ENCODE measurements at regions not wholly inside any gene's neighbourhood (a gene's known extent, or its start where the extent isn't known, plus 50 kb on each side); places are given as distances from the start of the nearest gene placed in this dataset.

GRCh38 chr6:73951183-73951582 is 255.2 kb downstream of the CD109 start:
- no peaks in the 10 kb centered on the region for H3K36me3 ChIP-seq (ENCODE audit: low read depth, low read length)
- H3K4me2 ChIP-seq (ENCODE audit: low read length): no peak overlapping the region
- no peak overlapping the region for H3K4me3 ChIP-seq (ENCODE audit: low read length)
- H3K9me3 ChIP-seq (ENCODE audit: low read length): no peaks in the 10 kb centered on the region
- no peaks in the 10 kb centered on the region for H3K9me2 ChIP-seq (replicated peaks; ENCODE audit: low read length)
- intact Hi-C loops (cut with micrococcal nuclease): no loop called here
- no TSS peak for BruUV-seq (replicated peaks)
- no peak overlapping the region for H3K9ac ChIP-seq (ENCODE audit: low read length)
- no peak for TF ChIP-seq EZH2 (IDR thresholded peaks at IDR 0.05; ENCODE audit: low read length, unreplicated experiment)
- TF ChIP-seq CTCF (conservative IDR thresholded peaks at IDR 0.05; ENCODE audit: low read depth, low read length): no peak
- no peak for TF ChIP-seq EZH2phosphoT487 (IDR thresholded peaks at IDR 0.05; ENCODE audit: borderline replicate concordance, low read length)
- no peaks in the 10 kb centered on the region for H3K4me1 ChIP-seq (ENCODE audit: insufficient read depth, low read length)
- H4K20me1 ChIP-seq (ENCODE audit: low read length): no peaks in the 10 kb centered on the region
- no peak overlapping the region for H3K27ac ChIP-seq (ENCODE audit: low read length)
- H3K79me2 ChIP-seq (ENCODE audit: low read length): no peaks in the 10 kb centered on the region
- no peak overlapping the region for H2AFZ ChIP-seq (ENCODE audit: low read length)
- ATAC-seq (peak; percentile 33; the same call in 1 of the 2 replicates), DNase-seq (peak; percentile 35)
- ChIA-PET CTCF (no interaction called here), POLR2A (ENCODE audit: unreplicated experiment) (interaction anchor here (0.6 kb wide), 1 partner anchor 90 kb away, joined by 4 read pairs; no protein-coding TSS in a partner anchor)
- H3F3A ChIP-seq (ENCODE audit: low read length, unreplicated experiment): no peaks in the 10 kb centered on the region
- H3K27me3 ChIP-seq (ENCODE audit: low read length): no peaks in the 10 kb centered on the region

GRCh38 chr6:73943930-73944652 is 248.1 kb downstream of the CD109 start:
- ChIA-PET POLR2A (ENCODE audit: unreplicated experiment) (no interaction called here), CTCF (no interaction called here)
- no peaks in the 10 kb centered on the region for H3F3A ChIP-seq (ENCODE audit: low read length, unreplicated experiment)
- H3K4me3 ChIP-seq (ENCODE audit: low read length): no peak overlapping the region
- no peaks in the 10 kb centered on the region for H3K36me3 ChIP-seq (ENCODE audit: low read depth, low read length)
- H3K4me1 ChIP-seq (ENCODE audit: insufficient read depth, low read length): peaks cover 11% of the 10 kb centered on the region
- no peaks in the 10 kb centered on the region for H4K20me1 ChIP-seq (ENCODE audit: low read length)
- no peak for DNase-seq
- H3K4me2 ChIP-seq (ENCODE audit: low read length): no peak overlapping the region
- no TSS peak for BruUV-seq (replicated peaks)
- H2AFZ ChIP-seq (ENCODE audit: low read length): no peak overlapping the region
- H3K9me3 ChIP-seq (ENCODE audit: low read length): no peaks in the 10 kb centered on the region
- no peak overlapping the region for H3K27ac ChIP-seq (ENCODE audit: low read length)
- intact Hi-C loops (cut with micrococcal nuclease): no loop called here
- no peak for ATAC-seq
- H3K79me2 ChIP-seq (ENCODE audit: low read length): no peaks in the 10 kb centered on the region
- H3K27me3 ChIP-seq (ENCODE audit: low read length): no peaks in the 10 kb centered on the region
- H3K9ac ChIP-seq (ENCODE audit: low read length): no peak overlapping the region
- TF ChIP-seq EZH2 (IDR thresholded peaks at IDR 0.05; ENCODE audit: low read length, unreplicated experiment): no peak
- no peak for TF ChIP-seq CTCF (conservative IDR thresholded peaks at IDR 0.05; ENCODE audit: low read depth, low read length)
- TF ChIP-seq EZH2phosphoT487 (IDR thresholded peaks at IDR 0.05; ENCODE audit: borderline replicate concordance, low read length): no peak
- no peaks in the 10 kb centered on the region for H3K9me2 ChIP-seq (replicated peaks; ENCODE audit: low read length)

GRCh38 chr6:73943411-73943810 is 247.4 kb downstream of the CD109 start:
- no peaks in the 10 kb centered on the region for H3K36me3 ChIP-seq (ENCODE audit: low read depth, low read length)
- no peaks in the 10 kb centered on the region for H3K27me3 ChIP-seq (ENCODE audit: low read length)
- ChIA-PET POLR2A (ENCODE audit: unreplicated experiment) (no interaction called here), CTCF (no interaction called here)
- no peaks in the 10 kb centered on the region for H3K9me3 ChIP-seq (ENCODE audit: low read length)
- no peaks in the 10 kb centered on the region for H4K20me1 ChIP-seq (ENCODE audit: low read length)
- ATAC-seq: peak; percentile 46
- intact Hi-C loops (cut with micrococcal nuclease): no loop called here
- no peaks in the 10 kb centered on the region for H3F3A ChIP-seq (ENCODE audit: low read length, unreplicated experiment)
- no peaks in the 10 kb centered on the region for H3K9me2 ChIP-seq (replicated peaks; ENCODE audit: low read length)
- H2AFZ ChIP-seq (ENCODE audit: low read length): no peak overlapping the region
- no peak overlapping the region for H3K4me3 ChIP-seq (ENCODE audit: low read length)
- no peak overlapping the region for H3K4me2 ChIP-seq (ENCODE audit: low read length)
- no peaks in the 10 kb centered on the region for H3K79me2 ChIP-seq (ENCODE audit: low read length)
- no peak overlapping the region for H3K9ac ChIP-seq (ENCODE audit: low read length)
- no peak overlapping the region for H3K27ac ChIP-seq (ENCODE audit: low read length)
- TF ChIP-seq EZH2 (IDR thresholded peaks at IDR 0.05; ENCODE audit: low read length, unreplicated experiment) (no peak), EZH2phosphoT487 (IDR thresholded peaks at IDR 0.05; ENCODE audit: borderline replicate concordance, low read length) (no peak), CTCF (conservative IDR thresholded peaks at IDR 0.05; ENCODE audit: low read depth, low read length) (no peak)
- peaks cover 11% of the 10 kb centered on the region for H3K4me1 ChIP-seq (ENCODE audit: insufficient read depth, low read length)
- DNase-seq: no peak
- no TSS peak for BruUV-seq (replicated peaks)
